GM18867 (cell line): ENCODE measurements at regions not wholly inside any gene's neighbourhood (a gene's known extent, or its start where the extent isn't known, plus 50 kb on each side); places are given as distances from the start of the nearest gene placed in this dataset.
A peak's percentile ranks its signal among the peaks of the same experiment; 100 is the strongest.
"Not testable (repeated sequence)": the region's sequence is repeated elsewhere in the genome, so short reads cannot be mapped to it uniquely, and the experiment has no call there.

Experiments
- ATAC-seq: cut with Tn5 transposase; IDR thresholded peaks from one replicate; pipeline ENCODE4 v1.9.1; 2021; ENCODE audit warnings: mild to moderate bottlenecking, moderate library complexity; ENCODE audit not compliant: unreplicated experiment

GRCh38 chr3:86563400-86563970 is 427.5 kb downstream of the VGLL3 start:
- ATAC-seq = no peak

GRCh38 chr3:86562090-86562489 is 428.9 kb downstream of the VGLL3 start:
- no peak for ATAC-seq

GRCh38 chr3:86561215-86561614 is 429.7 kb downstream of the VGLL3 start:
- ATAC-seq = no peak

- peak; percentile 59 for ATAC-seq
These were observed 436.6 kb downstream of the VGLL3 start for GRCh38 chr3:86554383-86554782.

GRCh38 chr3:86547692-86548091 is 443.3 kb downstream of the VGLL3 start:
- no peak for ATAC-seq

- no peak for ATAC-seq
These were observed 453.8 kb downstream of the VGLL3 start for GRCh38 chr3:86537171-86537570.

- no peak for ATAC-seq
These were observed 471.1 kb downstream of the VGLL3 start for GRCh38 chr3:86519819-86520218.

GRCh38 chr3:86481636-86482035 is 509.3 kb downstream of the VGLL3 start:
- ATAC-seq = no peak

- no peak for ATAC-seq
These were observed 509.9 kb downstream of the VGLL3 start for GRCh38 chr3:86481031-86481430.

- ATAC-seq = no peak
These were observed 526.8 kb downstream of the VGLL3 start for GRCh38 chr3:86464180-86464579.

GRCh38 chr3:86451749-86452148 is 539.2 kb downstream of the VGLL3 start:
- ATAC-seq = no peak

GRCh38 chr3:86438544-86438943 is 552.4 kb downstream of the VGLL3 start:
- ATAC-seq = no peak

- no peak for ATAC-seq
These were observed 563.6 kb downstream of the VGLL3 start for GRCh38 chr3:86427343-86427742.

GRCh38 chr3:86420990-86421739 is 569.8 kb downstream of the VGLL3 start:
- ATAC-seq = no peak

GRCh38 chr3:86418861-86419260 is 572.1 kb downstream of the VGLL3 start:
- ATAC-seq = no peak

GRCh38 chr3:86416334-86416733 is 574.6 kb downstream of the VGLL3 start:
- no peak for ATAC-seq

- no peak for ATAC-seq
These were observed 577.3 kb downstream of the VGLL3 start for GRCh38 chr3:86413645-86414044.

GRCh38 chr3:86410587-86410986 is 580.4 kb downstream of the VGLL3 start:
- ATAC-seq = no peak

GRCh38 chr3:86389759-86390158 is 601.2 kb downstream of the VGLL3 start:
- not testable (repeated sequence) for ATAC-seq

- ATAC-seq = no peak
These were observed 602.1 kb downstream of the VGLL3 start for GRCh38 chr3:86388820-86389219.

GRCh38 chr3:86382556-86382955 is 608.4 kb downstream of the VGLL3 start:
- ATAC-seq = no peak

GRCh38 chr3:86381247-86381646 is 609.7 kb downstream of the VGLL3 start:
- no peak for ATAC-seq

- ATAC-seq = no peak
These were observed 611.7 kb downstream of the VGLL3 start for GRCh38 chr3:86379280-86379679.
